EH (cell line): ENCODE measurements at regions not wholly inside any gene's neighbourhood (a gene's known extent, or its start where the extent isn't known, plus 50 kb on each side); places are given as distances from the start of the nearest gene placed in this dataset.

Experiments
- DNase-seq: peaks from one replicate; pipeline ENCODE4 v3.0.0-alpha.2; 2015; ENCODE audit warnings: low read depth

- no peak for DNase-seq
Observed at GRCh38 chr14:99004112-99004511, 267.9 kb downstream of the BCL11B start.

- DNase-seq = peak; percentile 1
Observed at GRCh38 chr14:99006276-99006675, 265.7 kb downstream of the BCL11B start.

- no peak for DNase-seq
Observed at GRCh38 chr14:99007795-99008194, 264.2 kb downstream of the BCL11B start.

- no peak for DNase-seq
Observed at GRCh38 chr14:99009871-99010270, 262.1 kb downstream of the BCL11B start.

GRCh38 chr14:99011385-99011784 is 260.6 kb downstream of the BCL11B start:
- no peak for DNase-seq

- no peak for DNase-seq
Observed at GRCh38 chr14:99012703-99013102, 259.3 kb downstream of the BCL11B start.

- DNase-seq = no peak
Observed at GRCh38 chr14:99015833-99016232, 256.2 kb downstream of the BCL11B start.

GRCh38 chr14:99023371-99023770 is 248.6 kb downstream of the BCL11B start:
- DNase-seq = no peak

GRCh38 chr14:99024926-99025325 is 247.1 kb downstream of the BCL11B start:
- no peak for DNase-seq

- DNase-seq = no peak
Observed at GRCh38 chr14:99025418-99025817, 246.6 kb downstream of the BCL11B start.

- DNase-seq = peak; percentile 4
Observed at GRCh38 chr14:99026471-99026870, 245.5 kb downstream of the BCL11B start.

GRCh38 chr14:99028041-99028440 is 244.0 kb downstream of the BCL11B start:
- DNase-seq = no peak

GRCh38 chr14:99028521-99028920 is 243.5 kb downstream of the BCL11B start:
- no peak for DNase-seq

- no peak for DNase-seq
Observed at GRCh38 chr14:99029145-99029915, 242.7 kb downstream of the BCL11B start.

GRCh38 chr14:99029916-99030305 is 242.1 kb downstream of the BCL11B start:
- DNase-seq = no peak

GRCh38 chr14:99030454-99030853 is 241.5 kb downstream of the BCL11B start:
- no peak for DNase-seq

GRCh38 chr14:99032759-99033158 is 239.2 kb downstream of the BCL11B start:
- DNase-seq = no peak

- no peak for DNase-seq
Observed at GRCh38 chr14:99033951-99034350, 238.0 kb downstream of the BCL11B start.

- no peak for DNase-seq
Observed at GRCh38 chr14:99034711-99035171, 237.3 kb downstream of the BCL11B start.

- DNase-seq = peak; percentile 71
Observed at GRCh38 chr14:99035268-99035667, 236.7 kb downstream of the BCL11B start.

- peak; percentile 97 for DNase-seq
Observed at GRCh38 chr14:99035712-99036610, 236.0 kb downstream of the BCL11B start.

- DNase-seq = no peak
Observed at GRCh38 chr14:99036611-99037293, 235.2 kb downstream of the BCL11B start.
